Naive B cell (primary cell): ENCODE measurements at regions not wholly inside any gene's neighbourhood (a gene's known extent, or its start where the extent isn't known, plus 50 kb on each side); places are given as distances from the start of the nearest gene placed in this dataset.

Experiments used
- ATAC-seq, 2 donors: fragments of 150-1000 bp; cut with Tn5 transposase; 2 replicates each; pipeline ENCODE4 v1.10.0; 2021; ENCODE audit warnings: low read depth in 2 of 2, mild to moderate bottlenecking in 2 of 2, moderate library complexity in 2 of 2
- DNase-seq: peaks from one replicate; pipeline ENCODE4 v3.0.0; 2022
- H3K27ac Mint-ChIP-seq, 6 donors: one replicate each; pipeline ENCODE4 v1.8.0; 2020 to 2022; ENCODE audit warnings: mild to moderate bottlenecking in 6 of 6, mixed read lengths in 6 of 6, moderate library complexity in 5 of 6, inconsistent platforms in 2 of 6
- H3K27me3 Mint-ChIP-seq, 3 donors: one replicate each; pipeline ENCODE4 v1.8.0; 2021 to 2022; ENCODE audit warnings: mixed read lengths in 3 of 3, mild to moderate bottlenecking in 1 of 3
- H3K36me3 Mint-ChIP-seq, 2 donors: one replicate each; pipeline ENCODE4 v1.8.0; 2020 to 2022; ENCODE audit warnings: mixed read lengths in 2 of 2, inconsistent platforms in 1 of 2, mild to moderate bottlenecking in 1 of 2
- H3K4me1 Mint-ChIP-seq, 3 donors: one replicate each; pipeline ENCODE4 v1.8.0; 2020 to 2022; ENCODE audit warnings: mixed read lengths in 3 of 3, inconsistent platforms in 1 of 3, mild to moderate bottlenecking in 1 of 3, moderate library complexity in 1 of 3
- H3K4me3 Mint-ChIP-seq, 8 donors: one replicate each; pipeline ENCODE4 v1.8.0; 2020 to 2022; ENCODE audit warnings: mild to moderate bottlenecking in 8 of 8, mixed read lengths in 8 of 8, moderate library complexity in 8 of 8, inconsistent platforms in 2 of 8
- H3K9me3 Mint-ChIP-seq, 7 donors: one replicate each; pipeline ENCODE4 v1.8.0; 2020 to 2022; ENCODE audit warnings: mixed read lengths in 7 of 7, mild to moderate bottlenecking in 5 of 7, inconsistent platforms in 2 of 7, moderate library complexity in 1 of 7

GRCh38 chr21:16750926-16751325 is 761.9 kb upstream of the CXADR start:
- H3K9me3 Mint-ChIP-seq = peaks cover 0 to 10% (median 5%) of the 10 kb centered on the region in 7 donors
- H3K36me3 Mint-ChIP-seq = no peaks in the 10 kb centered on the region
- no peaks in the 10 kb centered on the region for H3K4me1 Mint-ChIP-seq
- H3K27ac Mint-ChIP-seq = no peak overlapping the region
- no peak overlapping the region for H3K4me3 Mint-ChIP-seq
- no peak for ATAC-seq
- H3K27me3 Mint-ChIP-seq = no peaks in the 10 kb centered on the region
- no peak for DNase-seq

DNA sequence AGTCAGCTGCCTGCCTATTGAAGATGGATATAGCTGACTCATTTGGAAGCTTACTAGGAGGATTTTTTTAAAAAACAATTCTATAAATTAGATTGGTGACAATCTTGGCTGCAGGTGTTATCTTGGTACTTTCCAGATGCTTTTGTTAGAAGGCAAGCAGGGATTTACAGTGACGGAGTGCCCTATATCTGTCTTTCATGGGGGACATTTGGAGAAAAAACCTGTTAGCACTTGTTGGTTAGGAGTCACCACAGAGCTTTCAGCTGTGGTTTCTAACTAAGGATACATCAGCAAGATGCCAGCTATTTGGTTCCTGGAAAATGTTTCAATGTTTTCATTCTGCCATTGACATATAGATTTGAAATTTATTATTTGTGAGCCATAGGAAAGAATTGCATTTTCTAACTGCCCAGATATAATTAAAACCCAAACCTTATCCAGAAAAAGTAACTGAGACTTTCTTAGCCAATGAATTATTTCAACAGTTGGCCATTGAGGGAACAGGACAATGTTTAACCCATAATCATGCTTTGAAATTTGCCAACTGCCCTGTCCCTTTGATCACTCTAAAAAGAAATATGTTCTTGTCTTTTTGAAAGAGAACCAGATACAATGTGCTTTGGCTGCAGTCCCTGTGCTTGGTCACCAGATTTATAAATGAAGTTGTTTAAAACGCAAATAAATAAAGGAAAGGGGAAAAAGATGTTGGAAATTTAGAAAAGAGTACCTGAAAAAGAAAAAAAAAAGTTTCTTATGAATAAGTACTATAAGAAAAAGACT is 761.0 kb upstream of the CXADR start:
- Mint-ChIP-seq H3K36me3 (no peaks in the 10 kb centered on the region), H3K27ac (no peak overlapping the region), H3K27me3 (no peaks in the 10 kb centered on the region), H3K9me3 (peaks cover 0 to 16% (median 5%) of the 10 kb centered on the region in 7 donors), H3K4me3 (no peak overlapping the region), H3K4me1 (no peaks in the 10 kb centered on the region)
- ATAC-seq (no peak), DNase-seq (no peak)

DNA sequence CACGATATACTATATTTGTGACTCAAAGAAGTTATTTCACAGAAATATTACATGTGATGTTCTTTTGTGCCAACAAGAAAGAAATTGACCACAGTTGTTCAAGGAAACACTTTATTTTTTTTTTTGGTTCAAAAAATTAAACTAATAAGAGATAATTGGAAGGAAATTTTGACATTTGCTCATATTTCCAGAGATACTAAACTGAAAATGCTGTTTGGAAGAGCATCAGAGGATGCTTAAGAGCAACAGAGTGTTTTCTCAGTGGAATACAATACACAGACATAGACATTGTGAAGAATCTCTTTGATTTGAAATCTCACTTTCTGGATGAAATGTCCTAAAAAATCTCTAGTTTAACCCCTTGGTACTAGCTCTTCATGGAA is 760.4 kb upstream of the CXADR start:
- peaks cover 0 to 19% (median 5%) of the 10 kb centered on the region in 7 donors for H3K9me3 Mint-ChIP-seq
- no peak for ATAC-seq
- H3K27ac Mint-ChIP-seq = no peak overlapping the region
- H3K4me1 Mint-ChIP-seq = no peaks in the 10 kb centered on the region
- no peak for DNase-seq
- no peaks in the 10 kb centered on the region for H3K27me3 Mint-ChIP-seq
- H3K36me3 Mint-ChIP-seq = no peaks in the 10 kb centered on the region
- no peak overlapping the region for H3K4me3 Mint-ChIP-seq

DNA sequence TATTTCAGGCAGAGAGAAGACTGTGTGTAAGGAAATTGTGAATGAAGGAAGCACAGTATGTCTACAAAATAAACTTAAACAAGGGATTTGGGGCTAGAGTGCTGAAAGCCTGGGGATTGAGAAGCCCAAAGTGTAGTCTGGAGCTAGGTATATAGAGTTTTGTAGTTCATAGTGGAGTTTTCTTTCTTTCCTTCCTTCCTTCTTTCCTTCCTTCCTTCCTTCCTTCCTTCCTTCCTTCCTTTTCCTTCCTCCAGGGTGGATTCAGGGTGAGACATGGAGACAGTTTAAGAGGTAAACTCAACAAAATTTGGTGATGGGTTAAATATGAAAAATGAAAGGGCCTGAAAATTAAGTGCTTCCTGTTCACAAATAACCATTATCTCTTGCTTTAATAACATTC is 757.8 kb upstream of the CXADR start:
- Mint-ChIP-seq H3K27me3 (no peaks in the 10 kb centered on the region), H3K4me3 (peak overlapping the region in 1 of 8 donors; percentile 61), H3K27ac (no peak overlapping the region), H3K36me3 (no peaks in the 10 kb centered on the region), H3K4me1 (no peaks in the 10 kb centered on the region), H3K9me3 (peaks cover 0 to 14% (median 4%) of the 10 kb centered on the region in 7 donors)
- DNase-seq = no peak
- no peak for ATAC-seq

DNA sequence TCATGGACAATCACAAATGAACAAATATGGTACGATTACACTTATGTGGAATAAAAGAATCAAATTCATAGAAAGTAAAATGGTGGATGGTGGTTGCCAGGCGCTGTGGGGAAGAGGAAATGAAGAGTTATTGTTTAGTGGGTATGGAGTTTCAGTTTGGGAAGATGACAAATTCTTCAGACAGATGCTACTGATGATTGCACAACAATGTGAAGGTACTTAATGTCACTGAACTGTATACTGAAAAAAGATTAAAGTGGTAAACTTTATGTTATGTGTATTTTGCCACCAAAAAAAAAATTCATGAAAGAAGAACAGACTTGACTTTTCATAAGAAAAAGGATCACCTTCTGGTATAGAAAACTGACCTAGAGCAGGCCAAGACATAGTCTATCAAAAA is 745.6 kb upstream of the CXADR start:
- ATAC-seq = no peak
- no peak overlapping the region for H3K4me3 Mint-ChIP-seq
- H3K36me3 Mint-ChIP-seq = no peaks in the 10 kb centered on the region
- no peak overlapping the region for H3K27ac Mint-ChIP-seq
- peaks cover 0 to 14% (median 0%) of the 10 kb centered on the region in 7 donors for H3K9me3 Mint-ChIP-seq
- H3K4me1 Mint-ChIP-seq = no peaks in the 10 kb centered on the region
- no peaks in the 10 kb centered on the region for H3K27me3 Mint-ChIP-seq
- no peak for DNase-seq

DNA sequence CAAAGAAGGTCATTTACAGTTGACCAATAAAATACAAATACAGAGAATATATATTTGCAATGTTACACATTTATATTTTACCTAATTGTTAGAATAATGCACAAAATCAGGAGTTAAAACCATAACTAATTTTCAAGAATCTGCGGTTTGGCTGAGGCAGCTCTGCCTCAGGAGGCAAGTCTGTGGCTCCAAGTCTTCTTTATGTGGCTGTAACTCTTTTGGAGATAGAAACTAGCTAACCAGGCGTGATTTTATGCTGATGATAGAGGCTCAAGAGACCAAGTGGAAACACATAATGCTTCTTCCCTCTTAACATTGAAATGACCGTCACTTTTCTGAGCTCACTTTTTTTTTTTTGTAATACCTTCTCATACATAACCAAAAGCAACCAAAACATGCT is 744.7 kb upstream of the CXADR start:
- Mint-ChIP-seq H3K27ac (no peak overlapping the region), H3K36me3 (no peaks in the 10 kb centered on the region), H3K9me3 (peaks cover 0 to 17% (median 3%) of the 10 kb centered on the region in 7 donors), H3K4me3 (no peak overlapping the region), H3K27me3 (no peaks in the 10 kb centered on the region), H3K4me1 (no peaks in the 10 kb centered on the region)
- ATAC-seq (no peak), DNase-seq (no peak)

DNA sequence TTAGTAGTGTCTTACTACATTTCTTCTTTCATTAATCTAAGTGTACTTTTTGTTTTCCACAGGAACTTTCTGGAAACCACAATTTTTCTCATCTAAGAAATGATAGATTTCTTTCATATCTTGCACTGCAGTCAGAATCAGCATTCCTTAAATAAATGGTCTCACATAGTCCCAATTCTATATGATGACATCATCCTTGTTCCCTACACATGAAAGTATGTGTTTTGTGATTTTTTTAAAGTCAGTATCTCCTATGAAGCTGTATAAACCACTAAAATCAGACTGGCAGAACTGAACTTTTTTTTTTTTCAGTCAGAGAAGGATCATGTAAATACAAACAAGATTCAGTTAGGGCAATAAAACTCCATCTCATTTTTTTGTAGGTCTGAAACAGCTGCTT is 742.6 kb upstream of the CXADR start:
- Mint-ChIP-seq H3K4me3 (no peak overlapping the region), H3K36me3 (no peaks in the 10 kb centered on the region)

GRCh38 chr21:16773206-16773605 is 739.6 kb upstream of the CXADR start:
- ATAC-seq = no peak
- peaks cover 0 to 15% (median 4%) of the 10 kb centered on the region in 7 donors for H3K9me3 Mint-ChIP-seq

More for the DNA sequence above, 742.6 kb upstream of the CXADR start:
- no peak overlapping the region for H3K27ac Mint-ChIP-seq
- H3K27me3 Mint-ChIP-seq = no peaks in the 10 kb centered on the region
- H3K4me1 Mint-ChIP-seq = no peaks in the 10 kb centered on the region
- ATAC-seq = no peak
- no peak for DNase-seq
- peaks cover 0 to 13% (median 3%) of the 10 kb centered on the region in 7 donors for H3K9me3 Mint-ChIP-seq

DNA sequence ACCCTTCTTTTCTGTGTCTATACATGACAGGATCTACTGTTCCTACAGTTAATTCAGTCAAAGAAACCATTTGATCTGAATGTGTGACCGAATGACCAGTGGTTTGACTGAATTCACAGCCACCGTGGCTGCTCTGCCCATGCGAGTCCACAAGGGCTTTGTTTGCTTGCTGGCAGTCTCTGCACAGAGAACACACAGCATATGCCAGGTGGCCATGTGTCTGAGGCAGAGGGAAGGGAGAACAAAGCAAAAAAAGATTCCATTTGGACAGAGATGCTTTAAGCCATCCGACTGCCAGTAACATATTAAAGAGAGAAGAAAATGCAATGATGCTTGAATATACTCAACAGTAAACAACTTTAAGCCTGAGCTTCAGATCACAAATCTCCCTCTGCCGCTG is 737.8 kb upstream of the CXADR start:
- DNase-seq (no peak), ATAC-seq (no peak)
- peaks cover 0 to 6% of the 10 kb centered on the region in 2 donors for H3K36me3 Mint-ChIP-seq
- no peak overlapping the region for H3K27ac Mint-ChIP-seq
- H3K4me3 Mint-ChIP-seq = no peak overlapping the region
- no peaks in the 10 kb centered on the region for H3K4me1 Mint-ChIP-seq
- H3K27me3 Mint-ChIP-seq = no peaks in the 10 kb centered on the region
- H3K9me3 Mint-ChIP-seq = peaks cover 0 to 19% (median 5%) of the 10 kb centered on the region in 7 donors

More at GRCh38 chr21:16773206-16773605, 739.6 kb upstream of the CXADR start:
- H3K36me3 Mint-ChIP-seq = peaks cover 0 to 2% of the 10 kb centered on the region in 2 donors
- H3K27me3 Mint-ChIP-seq = no peaks in the 10 kb centered on the region
- H3K27ac Mint-ChIP-seq = no peak overlapping the region
- DNase-seq = no peak
- H3K4me1 Mint-ChIP-seq = no peaks in the 10 kb centered on the region
- no peak overlapping the region for H3K4me3 Mint-ChIP-seq

- Mint-ChIP-seq H3K36me3 (peaks cover 0 to 11% of the 10 kb centered on the region in 2 donors), H3K4me3 (no peak overlapping the region), H3K9me3 (peaks cover 0 to 22% (median 8%) of the 10 kb centered on the region in 7 donors), H3K27me3 (no peaks in the 10 kb centered on the region), H3K4me1 (no peaks in the 10 kb centered on the region), H3K27ac (no peak overlapping the region)
- no peak for ATAC-seq
- DNase-seq = no peak
Measured at GRCh38 chr21:16777041-16777720, 735.7 kb upstream of the CXADR start.

DNA sequence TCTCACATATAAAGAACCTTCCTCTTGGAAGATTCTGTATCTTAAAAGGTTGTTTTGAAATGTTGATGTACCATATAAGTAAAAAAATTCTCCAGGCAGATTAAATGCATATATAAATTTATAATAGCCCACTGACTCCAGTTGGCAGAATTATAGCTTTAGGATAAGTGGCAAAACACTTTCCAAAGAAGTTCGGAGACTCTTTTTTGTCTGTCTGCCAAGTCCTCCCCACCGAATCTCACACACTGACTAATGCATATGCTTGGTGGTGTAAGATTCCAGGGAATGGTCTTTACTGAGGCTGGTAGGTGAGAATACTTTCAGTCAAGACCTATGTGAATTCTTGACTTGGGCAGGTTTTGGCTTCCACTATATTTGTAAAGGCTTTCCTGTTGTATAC is 724.3 kb upstream of the CXADR start:
- ATAC-seq (no peak), DNase-seq (no peak)
- H3K27ac Mint-ChIP-seq = no peak overlapping the region
- H3K4me3 Mint-ChIP-seq = no peak overlapping the region
- no peaks in the 10 kb centered on the region for H3K27me3 Mint-ChIP-seq
- no peaks in the 10 kb centered on the region for H3K4me1 Mint-ChIP-seq
- H3K36me3 Mint-ChIP-seq = no peaks in the 10 kb centered on the region
- peaks cover 1 to 26% (median 10%) of the 10 kb centered on the region in 7 donors for H3K9me3 Mint-ChIP-seq

GRCh38 chr21:16789636-16790035 is 723.2 kb upstream of the CXADR start:
- Mint-ChIP-seq H3K9me3 (peaks cover 1 to 16% (median 8%) of the 10 kb centered on the region in 7 donors), H3K36me3 (no peaks in the 10 kb centered on the region), H3K4me1 (no peaks in the 10 kb centered on the region), H3K4me3 (no peak overlapping the region), H3K27me3 (no peaks in the 10 kb centered on the region), H3K27ac (no peak overlapping the region)
- ATAC-seq (no peak), DNase-seq (no peak)

GRCh38 chr21:16792101-16792500 is 720.7 kb upstream of the CXADR start:
- Mint-ChIP-seq H3K4me1 (no peaks in the 10 kb centered on the region), H3K27ac (no peak overlapping the region), H3K4me3 (no peak overlapping the region), H3K36me3 (no peaks in the 10 kb centered on the region), H3K27me3 (no peaks in the 10 kb centered on the region), H3K9me3 (no peaks in the 10 kb centered on the region)
- DNase-seq (no peak), ATAC-seq (no peak)

- Mint-ChIP-seq H3K4me3 (no peak overlapping the region), H3K9me3 (peaks cover 0 to 5% (median 0%) of the 10 kb centered on the region in 7 donors), H3K4me1 (no peaks in the 10 kb centered on the region), H3K36me3 (no peaks in the 10 kb centered on the region), H3K27ac (no peak overlapping the region), H3K27me3 (no peaks in the 10 kb centered on the region)
- DNase-seq = no peak
- ATAC-seq = no peak
Measured at GRCh38 chr21:16794950-16795349, 717.9 kb upstream of the CXADR start.
